ENCODE measurements at regions not wholly inside any gene's neighbourhood (a gene's known extent, or its start where the extent isn't known, plus 50 kb on each side); places are given as distances from the start of the nearest gene placed in this dataset.

DNA sequence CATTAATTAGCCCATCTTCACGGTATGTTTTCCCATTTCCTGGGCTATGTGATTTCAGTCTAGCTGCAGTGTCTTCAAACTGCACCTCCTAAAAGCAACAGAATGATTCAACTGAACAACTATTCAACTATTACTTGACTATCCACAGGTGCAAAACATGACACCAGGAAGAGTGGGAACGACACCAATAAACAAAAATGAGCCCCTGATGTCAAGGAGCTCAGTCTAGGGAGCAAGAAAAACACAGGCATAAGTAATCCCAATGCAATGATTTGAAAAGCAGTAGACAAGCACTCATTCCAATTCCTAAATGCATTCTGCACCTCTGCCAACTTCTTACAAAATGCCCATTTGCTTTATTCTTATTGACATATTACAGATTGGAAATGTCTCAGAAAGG is 285.6 kb downstream of the ETS1 start:
- no peaks in the 10 kb centered on the region for H3K27me3 ChIP-seq
- H3K27ac ChIP-seq = no peak overlapping the region
- H3K4me1 ChIP-seq = peaks cover 0 to 16% of the 10 kb centered on the region in 2 donors
- no peaks in the 10 kb centered on the region for H3K36me3 ChIP-seq
- H3K4me3 ChIP-seq = no peak overlapping the region
- TF ChIP-seq, protein P1, sequence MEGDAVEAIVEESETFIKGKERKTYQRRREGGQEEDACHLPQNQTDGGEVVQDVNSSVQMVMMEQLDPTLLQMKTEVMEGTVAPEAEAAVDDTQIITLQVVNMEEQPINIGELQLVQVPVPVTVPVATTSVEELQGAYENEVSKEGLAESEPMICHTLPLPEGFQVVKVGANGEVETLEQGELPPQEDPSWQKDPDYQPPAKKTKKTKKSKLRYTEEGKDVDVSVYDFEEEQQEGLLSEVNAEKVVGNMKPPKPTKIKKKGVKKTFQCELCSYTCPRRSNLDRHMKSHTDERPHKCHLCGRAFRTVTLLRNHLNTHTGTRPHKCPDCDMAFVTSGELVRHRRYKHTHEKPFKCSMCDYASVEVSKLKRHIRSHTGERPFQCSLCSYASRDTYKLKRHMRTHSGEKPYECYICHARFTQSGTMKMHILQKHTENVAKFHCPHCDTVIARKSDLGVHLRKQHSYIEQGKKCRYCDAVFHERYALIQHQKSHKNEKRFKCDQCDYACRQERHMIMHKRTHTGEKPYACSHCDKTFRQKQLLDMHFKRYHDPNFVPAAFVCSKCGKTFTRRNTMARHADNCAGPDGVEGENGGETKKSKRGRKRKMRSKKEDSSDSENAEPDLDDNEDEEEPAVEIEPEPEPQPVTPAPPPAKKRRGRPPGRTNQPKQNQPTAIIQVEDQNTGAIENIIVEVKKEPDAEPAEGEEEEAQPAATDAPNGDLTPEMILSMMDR (IDR thresholded peaks at IDR 0.05) = no peak
- DNase-seq (no peak), ATAC-seq (no peak)
- intact Hi-C loops (cut with DNase I) = no loop called here
- H3K9me3 ChIP-seq = no peaks in the 10 kb centered on the region

DNA sequence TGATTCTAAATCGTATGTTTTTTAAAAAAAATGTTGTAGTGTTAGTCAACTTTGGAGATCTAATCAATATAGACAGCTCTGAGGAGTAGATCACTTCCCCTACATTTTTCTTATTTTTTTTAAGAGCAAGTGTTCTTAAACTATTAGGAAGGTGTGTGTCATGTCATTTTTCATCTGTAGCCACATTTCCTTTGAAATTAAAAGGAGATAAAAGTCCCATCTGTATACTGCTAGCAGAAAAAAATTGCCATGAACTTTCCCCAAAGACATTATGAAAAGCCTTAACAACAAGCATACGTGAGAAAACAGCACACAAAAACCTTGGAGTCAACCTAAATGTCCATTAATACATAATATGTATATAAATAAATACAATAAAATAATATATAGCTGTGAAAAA is 286.6 kb downstream of the ETS1 start:
- H3K27ac ChIP-seq = no peak overlapping the region
- ATAC-seq (no peak), DNase-seq (no peak)
- H3K27me3 ChIP-seq = no peaks in the 10 kb centered on the region
- TF ChIP-seq, protein P1 (IDR thresholded peaks at IDR 0.05) = no peak
- peaks cover 0 to 16% of the 10 kb centered on the region in 2 donors for H3K4me1 ChIP-seq
- intact Hi-C loops (cut with DNase I) = no loop called here
- no peaks in the 10 kb centered on the region for H3K36me3 ChIP-seq
- H3K4me3 ChIP-seq = no peak overlapping the region
- H3K9me3 ChIP-seq = no peaks in the 10 kb centered on the region

DNA sequence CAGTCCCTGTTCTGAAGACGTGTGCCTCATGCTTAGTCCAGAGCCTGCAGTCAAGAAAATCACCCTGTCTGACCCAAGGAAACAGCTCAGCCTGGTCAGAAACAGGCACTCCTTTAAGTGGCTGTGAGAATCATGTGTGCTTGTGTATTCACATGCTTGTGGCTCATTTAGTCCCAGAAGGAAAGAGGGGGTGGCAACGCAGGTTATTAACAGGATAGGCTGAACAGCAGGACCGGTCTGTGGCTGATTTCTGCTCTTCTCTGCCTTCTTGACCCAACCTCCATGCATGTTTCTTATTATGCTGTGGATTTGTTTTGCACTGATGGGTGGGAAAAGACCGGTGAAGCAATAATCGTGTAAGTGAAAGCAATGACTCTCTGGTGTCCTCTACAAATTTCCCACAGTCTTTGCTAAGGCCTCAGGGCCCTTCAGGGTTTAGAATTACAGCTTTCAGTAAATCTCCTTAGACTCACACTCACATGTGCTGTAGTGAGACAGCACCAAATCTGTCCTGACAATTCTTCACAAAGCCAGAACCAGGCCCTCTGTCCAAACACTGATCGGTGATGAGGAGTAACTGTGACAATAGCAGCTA is 288.1 kb downstream of the ETS1 start:
- H3K36me3 ChIP-seq = no peaks in the 10 kb centered on the region
- ATAC-seq = peak; percentile 85
- H3K9me3 ChIP-seq = no peaks in the 10 kb centered on the region
- no peak overlapping the region for H3K4me3 ChIP-seq
- H3K27me3 ChIP-seq = no peaks in the 10 kb centered on the region
- no peak for DNase-seq
- intact Hi-C loops (cut with DNase I) = loop anchor here in 1 of 2 donors (10.0 kb wide), 1 partner anchor 326 kb away; no protein-coding TSS in a partner anchor
- TF ChIP-seq, protein P1 (IDR thresholded peaks at IDR 0.05) = no peak
- peak overlapping the region in 1 of 2 donors; percentile 25 for H3K27ac ChIP-seq
- H3K4me1 ChIP-seq = peaks cover 0 to 16% of the 10 kb centered on the region in 2 donors

DNA sequence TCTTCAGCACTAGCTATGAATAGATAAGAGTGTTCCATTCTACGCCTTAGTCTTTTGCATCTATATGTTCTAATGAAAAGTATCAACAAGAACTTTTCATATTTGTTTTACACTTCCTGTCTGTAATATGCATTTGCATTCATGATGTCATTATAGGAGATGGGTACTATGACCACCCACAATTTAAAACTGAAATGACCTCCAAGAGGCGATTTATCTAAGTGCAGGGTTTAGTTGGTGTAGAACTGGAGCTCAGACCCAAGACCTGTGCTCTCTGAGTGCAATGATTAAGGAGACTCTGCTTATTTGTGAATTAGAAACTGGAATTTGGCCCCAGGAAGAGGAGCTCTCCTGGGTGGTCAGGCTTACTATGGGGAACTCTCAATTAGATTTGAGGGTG is 289.1 kb downstream of the ETS1 start:
- intact Hi-C loops (cut with DNase I) = loop anchor here in 1 of 2 donors (10.0 kb wide), 1 partner anchor 327 kb away; no protein-coding TSS in a partner anchor
- Histone ChIP-seq H3K27me3 (no peaks in the 10 kb centered on the region), H3K9me3 (no peaks in the 10 kb centered on the region), H3K4me3 (no peak overlapping the region), H3K4me1 (peaks cover 0 to 16% of the 10 kb centered on the region in 2 donors), H3K36me3 (no peaks in the 10 kb centered on the region), H3K27ac (peak overlapping the region in 1 of 2 donors; percentile 45)
- TF ChIP-seq, protein P1 (IDR thresholded peaks at IDR 0.05) = no peak
- no peak for ATAC-seq
- DNase-seq = no peak

DNA sequence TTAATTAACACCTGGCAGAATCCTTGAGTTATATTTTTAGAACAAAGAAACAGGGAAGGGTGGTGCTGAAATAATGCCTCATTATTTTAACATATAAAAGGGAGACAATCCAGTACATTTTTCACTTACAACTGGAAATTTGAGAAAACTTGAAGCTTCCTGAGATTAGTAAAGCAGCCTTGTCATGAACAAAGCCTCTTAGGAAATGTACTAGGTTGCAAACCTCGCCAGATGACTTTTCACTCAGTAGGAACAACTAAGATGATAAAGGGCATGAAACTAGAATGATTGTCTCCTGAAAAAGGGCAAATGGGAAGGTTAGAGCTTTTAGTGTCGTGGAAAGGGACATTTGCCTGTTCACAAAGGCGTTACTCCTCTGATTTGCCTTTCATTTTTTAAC is 289.6 kb downstream of the ETS1 start:
- Histone ChIP-seq H3K4me3 (no peak overlapping the region), H3K27me3 (no peaks in the 10 kb centered on the region), H3K36me3 (no peaks in the 10 kb centered on the region), H3K27ac (peak overlapping the region in 1 of 2 donors; percentile 45), H3K9me3 (no peaks in the 10 kb centered on the region), H3K4me1 (peaks cover 0 to 16% of the 10 kb centered on the region in 2 donors)
- TF ChIP-seq, protein P1 (IDR thresholded peaks at IDR 0.05) = no peak
- DNase-seq (no peak), ATAC-seq (no peak)
- intact Hi-C loops (cut with DNase I) = loop anchor here in 1 of 2 donors (10.0 kb wide), 1 partner anchor 327 kb away; no protein-coding TSS in a partner anchor
